ENCODE measurements at regions not wholly inside any gene's neighbourhood (a gene's known extent, or its start where the extent isn't known, plus 50 kb on each side); places are given as distances from the start of the nearest gene placed in this dataset.
"Not testable (repeated sequence)": the region's sequence is repeated elsewhere in the genome, so short reads cannot be mapped to it uniquely, and the experiment has no call there.

- no peak for DNase-seq (ENCODE audit: low read depth)
Measured at GRCh38 chr20:50359607-50360217, 150.5 kb upstream of the PTPN1 start.

- no peak for DNase-seq (ENCODE audit: low read depth)
Measured at GRCh38 chr20:50360218-50360672, 149.9 kb upstream of the PTPN1 start.

- no peak for DNase-seq (ENCODE audit: low read depth)
Measured at GRCh38 chr20:50360921-50361320, 149.3 kb upstream of the PTPN1 start.

GRCh38 chr20:50362177-50362576, 148.0 kb upstream of the PTPN1 start:
- DNase-seq (ENCODE audit: low read depth) = not testable (repeated sequence)

GRCh38 chr20:50363027-50363426, 147.2 kb upstream of the PTPN1 start:
- DNase-seq (ENCODE audit: low read depth) = no peak

- no peak for DNase-seq (ENCODE audit: low read depth)
Measured at GRCh38 chr20:50363479-50363878, 146.7 kb upstream of the PTPN1 start.

GRCh38 chr20:50364542-50364941, 145.6 kb upstream of the PTPN1 start:
- DNase-seq (ENCODE audit: low read depth) = no peak

GRCh38 chr20:50366270-50367103, 143.7 kb upstream of the PTPN1 start:
- DNase-seq (ENCODE audit: low read depth) = peak; percentile 79

GRCh38 chr20:50367104-50367674, 143.0 kb upstream of the PTPN1 start:
- no peak for DNase-seq (ENCODE audit: low read depth)

GRCh38 chr20:50367739-50368375, 142.3 kb upstream of the PTPN1 start:
- DNase-seq (ENCODE audit: low read depth) = no peak

- DNase-seq (ENCODE audit: low read depth) = no peak
Measured at GRCh38 chr20:50368386-50368785, 141.8 kb upstream of the PTPN1 start.

- no peak for DNase-seq (ENCODE audit: low read depth)
Measured at GRCh38 chr20:50368813-50369224, 141.4 kb upstream of the PTPN1 start.

- no peak for DNase-seq (ENCODE audit: low read depth)
Measured at GRCh38 chr20:50369225-50370035, 140.8 kb upstream of the PTPN1 start.

GRCh38 chr20:50370036-50370566, 140.1 kb upstream of the PTPN1 start:
- no peak for DNase-seq (ENCODE audit: low read depth)

- DNase-seq (ENCODE audit: low read depth) = no peak
Measured at GRCh38 chr20:50371878-50372769, 138.1 kb upstream of the PTPN1 start.

- peak; percentile 54 for DNase-seq (ENCODE audit: low read depth)
Measured at GRCh38 chr20:50372770-50373088, 137.5 kb upstream of the PTPN1 start.

GRCh38 chr20:50373674-50374286, 136.4 kb upstream of the PTPN1 start:
- peak; percentile 69 for DNase-seq (ENCODE audit: low read depth)

GRCh38 chr20:50374541-50375078, 135.6 kb upstream of the PTPN1 start:
- no peak for DNase-seq (ENCODE audit: low read depth)

- DNase-seq (ENCODE audit: low read depth) = peak; percentile 29
Measured at GRCh38 chr20:50376179-50376887, 133.8 kb upstream of the PTPN1 start.
